Osteoblast (primary cell): ENCODE measurements at regions not wholly inside any gene's neighbourhood (a gene's known extent, or its start where the extent isn't known, plus 50 kb on each side); places are given as distances from the start of the nearest gene placed in this dataset.

Source experiments
- DNase-seq: peaks from one replicate; pipeline ENCODE4 v3.0.0; 2011; ENCODE audit warnings: low spot score, mixed read lengths; ENCODE audit not compliant: insufficient read length; ENCODE audit errors: missing footprints
- H2AFZ ChIP-seq: 2 replicates; pipeline ENCODE4 v1.6.0; 2011; ENCODE audit warnings: mild to moderate bottlenecking, low read length
- H3K27ac ChIP-seq: 2 replicates; pipeline ENCODE4 v1.5.1; 2011; ENCODE audit warnings: mild to moderate bottlenecking, low read depth, low read length, moderate library complexity
- H3K27me3 ChIP-seq: 2 replicates; pipeline ENCODE4 v1.6.0; 2012; ENCODE audit warnings: mild to moderate bottlenecking, control low read depth, inconsistent platforms, low read length, moderate library complexity; ENCODE audit not compliant: insufficient read depth
- H3K36me3 ChIP-seq: 2 replicates; pipeline ENCODE4 v1.5.1; 2011; ENCODE audit warnings: mild to moderate bottlenecking, low read length, control low read depth, moderate library complexity; ENCODE audit not compliant: insufficient read depth
- H3K4me1 ChIP-seq: 2 replicates; pipeline ENCODE4 v1.5.1; 2011; ENCODE audit warnings: mild to moderate bottlenecking, low read length, control low read depth, moderate library complexity; ENCODE audit not compliant: insufficient read depth
- H3K4me2 ChIP-seq: 2 replicates; pipeline ENCODE4 v1.6.0; 2011; ENCODE audit warnings: mild to moderate bottlenecking, low read length; ENCODE audit not compliant: insufficient read depth
- H3K4me3 ChIP-seq: fragments of 200-600 bp; sonication (generic); 3 replicates; pipeline ENCODE4 v1.5.1; 2012; ENCODE audit warnings: mild to moderate bottlenecking, low read length, inconsistent platforms; ENCODE audit not compliant: insufficient read depth
- H3K79me2 ChIP-seq: 2 replicates; pipeline ENCODE4 v1.6.0; 2012; ENCODE audit warnings: mild to moderate bottlenecking, low read length, control low read depth, inconsistent platforms; ENCODE audit not compliant: insufficient read depth
- H3K9me3 ChIP-seq: 2 replicates; pipeline ENCODE4 v1.5.1; 2011; ENCODE audit warnings: low read depth, low read length, control low read depth
- H4K20me1 ChIP-seq: 2 replicates; pipeline ENCODE4 v1.6.0; 2012; ENCODE audit warnings: mild to moderate bottlenecking, low read length, control low read depth; ENCODE audit not compliant: insufficient read depth
- TF ChIP-seq, protein P1 (sequence below): IDR thresholded peaks from 2 replicates; pipeline ENCODE4 v1.5.1; 2011; ENCODE audit warnings: mild to moderate bottlenecking, low read depth, low read length, moderate library complexity; ENCODE audit errors: extremely low read depth

DNA sequence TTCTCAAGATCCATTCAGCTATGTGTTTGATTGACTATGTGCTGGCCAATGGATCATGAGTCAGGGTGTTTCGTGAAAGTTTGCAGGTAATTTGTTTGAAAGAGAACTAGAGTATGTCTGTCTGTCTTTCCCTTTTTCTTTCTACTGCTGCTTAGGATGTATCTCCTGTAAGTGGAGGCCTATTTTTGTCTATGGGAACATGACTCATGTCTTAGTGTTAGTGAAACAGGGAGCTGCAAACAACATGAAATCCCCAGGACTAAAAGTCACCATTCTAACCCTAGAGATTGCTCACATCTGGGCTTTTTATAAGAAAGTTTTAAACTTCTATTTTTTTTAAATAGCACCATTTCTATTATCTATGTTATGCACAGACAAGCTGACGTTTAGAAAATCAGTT lies 333.0 kb downstream of the CCER1 start:
- no peaks in the 10 kb centered on the region for H3K36me3 ChIP-seq
- DNase-seq, result peak; percentile 6
- H3K27me3 ChIP-seq, result no peaks in the 10 kb centered on the region
- TF ChIP-seq, protein P1, sequence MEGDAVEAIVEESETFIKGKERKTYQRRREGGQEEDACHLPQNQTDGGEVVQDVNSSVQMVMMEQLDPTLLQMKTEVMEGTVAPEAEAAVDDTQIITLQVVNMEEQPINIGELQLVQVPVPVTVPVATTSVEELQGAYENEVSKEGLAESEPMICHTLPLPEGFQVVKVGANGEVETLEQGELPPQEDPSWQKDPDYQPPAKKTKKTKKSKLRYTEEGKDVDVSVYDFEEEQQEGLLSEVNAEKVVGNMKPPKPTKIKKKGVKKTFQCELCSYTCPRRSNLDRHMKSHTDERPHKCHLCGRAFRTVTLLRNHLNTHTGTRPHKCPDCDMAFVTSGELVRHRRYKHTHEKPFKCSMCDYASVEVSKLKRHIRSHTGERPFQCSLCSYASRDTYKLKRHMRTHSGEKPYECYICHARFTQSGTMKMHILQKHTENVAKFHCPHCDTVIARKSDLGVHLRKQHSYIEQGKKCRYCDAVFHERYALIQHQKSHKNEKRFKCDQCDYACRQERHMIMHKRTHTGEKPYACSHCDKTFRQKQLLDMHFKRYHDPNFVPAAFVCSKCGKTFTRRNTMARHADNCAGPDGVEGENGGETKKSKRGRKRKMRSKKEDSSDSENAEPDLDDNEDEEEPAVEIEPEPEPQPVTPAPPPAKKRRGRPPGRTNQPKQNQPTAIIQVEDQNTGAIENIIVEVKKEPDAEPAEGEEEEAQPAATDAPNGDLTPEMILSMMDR, result no peak
- H3K27ac ChIP-seq, result peak overlapping the region; percentile 40
- H3K79me2 ChIP-seq, result no peaks in the 10 kb centered on the region
- no peaks in the 10 kb centered on the region for H4K20me1 ChIP-seq
- no peak overlapping the region for H3K4me3 ChIP-seq
- peaks cover 2% of the 10 kb centered on the region for H3K4me1 ChIP-seq
- no peak overlapping the region for H3K4me2 ChIP-seq
- no peaks in the 10 kb centered on the region for H3K9me3 ChIP-seq
- no peak overlapping the region for H2AFZ ChIP-seq

DNA sequence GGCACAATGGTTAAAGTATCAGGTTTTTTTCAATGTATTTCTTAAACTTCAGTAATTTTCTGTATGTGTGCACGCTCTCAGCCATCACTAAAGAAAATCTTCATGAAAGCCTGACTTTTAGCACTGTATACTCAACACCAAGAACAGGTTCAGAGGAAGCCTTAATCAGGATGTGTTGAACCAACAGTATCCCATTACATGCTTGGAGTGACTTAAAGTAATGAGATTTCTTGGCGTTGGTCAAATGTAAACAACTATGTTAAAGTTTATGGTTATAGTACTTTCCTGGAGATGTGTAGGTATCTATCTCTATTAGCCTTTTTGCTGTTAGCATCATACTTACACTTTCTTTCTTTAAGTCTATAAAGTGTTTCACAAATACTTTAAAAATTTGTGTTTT lies 335.0 kb downstream of the CCER1 start:
- no peak overlapping the region for H3K4me2 ChIP-seq
- no peak for DNase-seq
- no peaks in the 10 kb centered on the region for H3K36me3 ChIP-seq
- H2AFZ ChIP-seq, result no peak overlapping the region
- no peaks in the 10 kb centered on the region for H4K20me1 ChIP-seq
- no peaks in the 10 kb centered on the region for H3K4me1 ChIP-seq
- no peaks in the 10 kb centered on the region for H3K79me2 ChIP-seq
- TF ChIP-seq, protein P1, result no peak
- H3K9me3 ChIP-seq, result no peaks in the 10 kb centered on the region
- no peak overlapping the region for H3K27ac ChIP-seq
- no peak overlapping the region for H3K4me3 ChIP-seq
- no peaks in the 10 kb centered on the region for H3K27me3 ChIP-seq

DNA sequence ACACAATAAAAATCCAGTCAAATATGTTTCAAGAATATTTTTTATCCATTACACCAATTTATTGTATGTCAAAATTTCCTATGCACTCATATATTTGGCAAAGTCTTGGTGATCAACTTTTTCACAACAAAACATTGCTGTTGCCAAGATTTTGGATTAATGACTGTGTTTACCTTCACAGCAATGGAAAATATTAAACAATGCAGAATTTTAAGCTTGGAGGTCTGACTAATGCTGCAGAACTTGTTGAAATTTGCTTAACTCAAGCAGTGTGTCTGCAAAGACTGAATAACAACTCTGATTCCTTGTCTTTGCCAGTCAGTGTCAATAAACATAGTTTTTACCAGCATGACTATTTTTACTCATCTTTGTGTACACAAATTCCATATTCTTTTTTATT lies 336.4 kb downstream of the CCER1 start:
- Histone ChIP-seq H2AFZ (no peak overlapping the region), H4K20me1 (no peaks in the 10 kb centered on the region), H3K36me3 (no peaks in the 10 kb centered on the region), H3K9me3 (no peaks in the 10 kb centered on the region), H3K27me3 (no peaks in the 10 kb centered on the region), H3K79me2 (no peaks in the 10 kb centered on the region), H3K4me1 (no peaks in the 10 kb centered on the region), H3K4me3 (no peak overlapping the region), H3K27ac (no peak overlapping the region), H3K4me2 (no peak overlapping the region)
- DNase-seq, result no peak
- TF ChIP-seq, protein P1, result no peak

DNA sequence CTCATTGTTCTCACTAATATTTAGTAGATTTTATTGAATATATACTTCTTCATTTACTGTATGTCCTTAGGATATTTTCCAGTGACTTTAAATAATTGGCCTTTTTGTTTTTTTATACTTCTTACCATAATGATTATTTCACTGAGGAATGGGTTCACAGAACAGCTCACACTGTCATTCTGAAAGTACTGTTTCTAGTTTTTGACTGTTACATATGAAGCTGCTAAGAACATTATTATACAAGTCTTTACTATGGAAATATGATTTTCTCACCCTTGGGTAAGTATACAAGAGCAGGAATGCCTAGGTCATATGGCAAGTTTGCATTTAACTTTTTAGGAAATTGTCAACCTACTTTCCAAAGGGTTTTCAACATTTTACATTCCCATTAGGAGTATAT lies 343.1 kb downstream of the CCER1 start:
- Histone ChIP-seq H4K20me1 (no peaks in the 10 kb centered on the region), H3K27me3 (no peaks in the 10 kb centered on the region), H3K79me2 (no peaks in the 10 kb centered on the region), H2AFZ (no peak overlapping the region), H3K4me2 (no peak overlapping the region), H3K36me3 (no peaks in the 10 kb centered on the region), H3K9me3 (no peaks in the 10 kb centered on the region), H3K27ac (no peak overlapping the region), H3K4me3 (no peak overlapping the region), H3K4me1 (no peaks in the 10 kb centered on the region)
- TF ChIP-seq, protein P1, result no peak
- no peak for DNase-seq
